SJSA1 (cell line): ENCODE measurements at regions not wholly inside any gene's neighbourhood (a gene's known extent, or its start where the extent isn't known, plus 50 kb on each side); places are given as distances from the start of the nearest gene placed in this dataset.
"Not testable (repeated sequence)": the region's sequence is repeated elsewhere in the genome, so short reads cannot be mapped to it uniquely, and the experiment has no call there.

ENCODE experiments used
- DNase-seq, 2 experiments: peaks; one replicate each; pipeline ENCODE4 v3.0.0-alpha.2; 2015 to 2020; ENCODE audit warnings: low spot score in 2 of 2, low read depth in 1 of 2
- H3K27ac ChIP-seq: fragments of 250-450 bp; sonication (Bioruptor Pico); 2 replicates; pipeline ENCODE4 v1.5.1; 2020; ENCODE audit warnings: mild to moderate bottlenecking, moderate library complexity
- H3K27me3 ChIP-seq: fragments of 250-450 bp; sonication (Bioruptor Pico); replicated peaks from 2 replicates; pipeline ENCODE4 v1.5.1; 2020; ENCODE audit warnings: mild to moderate bottlenecking, moderate library complexity
- H3K36me3 ChIP-seq: fragments of 250-450 bp; sonication (Bioruptor Pico); 2 replicates; pipeline ENCODE4 v1.5.1; 2020; ENCODE audit warnings: mild to moderate bottlenecking
- H3K4me1 ChIP-seq: fragments of 250-450 bp; sonication (Bioruptor Pico); replicated peaks from 2 replicates; pipeline ENCODE4 v1.6.1; 2021; ENCODE audit warnings: mild to moderate bottlenecking
- H3K4me3 ChIP-seq: fragments of 250-450 bp; sonication (Bioruptor Pico); 2 replicates; pipeline ENCODE4 v1.5.1; 2020; ENCODE audit warnings: mild to moderate bottlenecking
- H3K9me3 ChIP-seq: fragments of 250-450 bp; sonication (Bioruptor Pico); replicated peaks from 2 replicates; pipeline ENCODE4 v1.5.1; 2020; ENCODE audit warnings: mild to moderate bottlenecking

DNA sequence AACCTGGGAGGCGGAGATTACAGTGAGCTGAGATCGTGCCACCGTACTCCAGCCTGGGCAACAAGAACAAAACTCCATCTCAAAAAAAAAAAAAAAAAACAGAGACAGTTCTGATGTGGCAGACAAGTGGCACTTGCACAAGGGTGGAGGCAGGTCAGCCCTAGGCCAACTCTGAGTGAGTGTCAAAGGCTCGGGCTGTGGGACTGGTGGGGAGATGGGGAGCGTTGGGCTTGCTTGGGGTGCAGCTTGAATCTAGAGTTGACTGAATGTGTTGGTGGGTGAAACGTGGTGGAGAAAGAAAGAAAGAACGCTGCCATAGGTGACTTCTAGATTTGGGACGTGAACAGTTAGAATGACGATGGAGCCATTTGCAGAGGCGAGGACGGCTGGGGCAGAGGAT is 121.3 kb upstream of the SPACA7 start:
- Histone ChIP-seq H3K36me3 (no peaks in the 10 kb centered on the region), H3K27ac (no peak overlapping the region), H3K9me3 (no peaks in the 10 kb centered on the region), H3K4me3 (no peak overlapping the region), H3K4me1 (no peaks in the 10 kb centered on the region), H3K27me3 (peaks cover 84% of the 10 kb centered on the region)
- no peak for DNase-seq

DNA sequence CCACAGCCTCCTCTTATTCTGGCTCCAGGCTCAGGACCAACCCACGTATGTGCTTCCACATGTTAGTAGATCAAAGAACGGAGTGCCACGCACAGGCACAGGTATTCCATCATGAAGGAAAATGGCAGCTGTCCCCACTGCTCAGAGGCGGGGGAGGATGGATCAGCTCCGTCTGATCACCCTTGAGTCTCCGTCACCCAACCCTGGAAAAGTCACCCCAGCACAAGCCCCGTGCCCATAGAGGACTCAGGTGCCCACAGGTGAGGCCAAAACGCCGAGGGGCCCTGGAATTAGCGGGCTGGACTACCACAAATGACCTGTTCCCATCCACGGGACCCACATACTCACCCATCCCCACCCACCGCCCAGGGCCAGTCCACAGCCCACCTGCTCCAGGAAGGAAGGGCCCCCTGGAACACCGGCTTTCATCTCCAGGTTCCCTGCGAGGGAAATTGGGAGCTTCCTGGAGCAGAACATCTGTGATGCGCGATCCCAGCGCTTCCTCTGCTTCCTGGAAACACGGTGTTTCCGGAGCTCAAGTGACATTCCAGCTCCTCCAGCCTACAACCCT is 120.5 kb upstream of the SPACA7 start:
- Histone ChIP-seq H3K9me3 (no peaks in the 10 kb centered on the region), H3K36me3 (no peaks in the 10 kb centered on the region), H3K4me3 (no peak overlapping the region), H3K27me3 (peaks cover 84% of the 10 kb centered on the region), H3K27ac (no peak overlapping the region), H3K4me1 (no peaks in the 10 kb centered on the region)
- no peak for DNase-seq

DNA sequence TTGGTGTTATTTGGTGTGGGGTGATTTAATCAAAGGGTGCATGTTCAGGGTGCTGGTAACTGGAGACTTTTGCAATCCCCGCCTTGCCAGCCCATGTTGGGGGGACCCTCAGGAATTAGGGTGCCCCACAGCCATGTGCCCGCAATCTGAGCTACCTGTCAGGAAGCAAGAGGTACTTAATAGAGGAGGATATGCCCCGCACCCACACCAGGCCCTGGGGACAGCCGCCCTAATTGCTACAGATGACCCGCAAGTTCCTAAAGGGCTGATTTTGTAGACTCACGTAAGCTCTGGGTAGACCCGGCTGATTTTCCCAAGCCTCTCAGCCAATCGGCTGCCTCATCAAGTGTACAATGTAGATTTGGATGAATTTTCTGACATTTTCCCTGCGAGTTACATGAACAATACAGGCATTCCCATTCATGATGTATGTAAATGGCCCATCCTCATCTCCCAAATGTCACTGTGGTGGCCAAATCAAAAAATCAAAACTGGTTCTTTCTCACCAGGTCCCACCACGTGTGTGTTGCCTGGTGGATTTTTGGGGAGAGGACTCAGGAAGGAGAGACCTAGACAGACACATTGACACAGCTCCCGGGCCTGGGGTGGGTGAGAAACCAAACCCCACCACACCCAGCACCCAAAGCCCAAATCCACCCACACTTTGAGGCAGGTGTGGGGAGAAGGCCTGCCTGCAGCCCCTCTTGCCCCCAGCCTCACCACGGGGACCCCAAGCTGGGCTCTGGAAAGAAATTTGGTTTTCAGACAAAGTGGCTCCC is 119.2 kb upstream of the SPACA7 start:
- Histone ChIP-seq H3K4me1 (no peaks in the 10 kb centered on the region), H3K4me3 (no peak overlapping the region), H3K27me3 (peaks cover 74% of the 10 kb centered on the region), H3K9me3 (no peaks in the 10 kb centered on the region), H3K36me3 (no peaks in the 10 kb centered on the region), H3K27ac (no peak overlapping the region)
- DNase-seq: no peak

DNA sequence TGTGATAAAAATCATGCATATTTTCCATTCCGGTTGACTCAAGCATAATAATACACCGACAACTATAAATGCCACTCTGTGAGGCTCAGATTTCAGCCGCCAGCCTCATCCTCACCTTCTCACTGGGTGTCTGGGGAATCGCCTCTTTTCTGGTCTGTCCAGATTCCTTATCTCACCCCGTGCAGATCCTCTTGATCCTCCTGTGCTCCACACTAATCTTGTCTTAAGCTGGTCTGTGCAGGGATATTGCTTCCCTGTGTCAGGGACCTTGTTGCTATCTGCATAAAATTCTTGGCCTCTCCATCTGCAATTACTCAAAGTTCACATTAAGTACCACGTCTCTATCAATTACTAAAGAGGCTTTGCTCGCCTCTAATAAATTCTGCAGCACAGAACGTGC is 116.6 kb upstream of the SPACA7 start:
- no peaks in the 10 kb centered on the region for H3K36me3 ChIP-seq
- H3K27ac ChIP-seq: no peak overlapping the region
- H3K4me3 ChIP-seq: no peak overlapping the region
- peaks cover 55% of the 10 kb centered on the region for H3K27me3 ChIP-seq
- no peak for DNase-seq
- H3K9me3 ChIP-seq: no peaks in the 10 kb centered on the region
- H3K4me1 ChIP-seq: no peaks in the 10 kb centered on the region

GRCh38 chr13:112260108-112261055 is 115.8 kb upstream of the SPACA7 start:
- Histone ChIP-seq H3K27me3 (peaks cover 46% of the 10 kb centered on the region), H3K4me3 (no peak overlapping the region), H3K9me3 (no peaks in the 10 kb centered on the region), H3K36me3 (no peaks in the 10 kb centered on the region), H3K27ac (no peak overlapping the region), H3K4me1 (no peaks in the 10 kb centered on the region)
- no peak for DNase-seq

GRCh38 chr13:112261924-112262323 is 114.2 kb upstream of the SPACA7 start:
- DNase-seq: no peak
- no peaks in the 10 kb centered on the region for H3K4me1 ChIP-seq
- peaks cover 43% of the 10 kb centered on the region for H3K27me3 ChIP-seq
- no peaks in the 10 kb centered on the region for H3K36me3 ChIP-seq
- no peaks in the 10 kb centered on the region for H3K9me3 ChIP-seq
- H3K27ac ChIP-seq: no peak overlapping the region
- H3K4me3 ChIP-seq: no peak overlapping the region

DNA sequence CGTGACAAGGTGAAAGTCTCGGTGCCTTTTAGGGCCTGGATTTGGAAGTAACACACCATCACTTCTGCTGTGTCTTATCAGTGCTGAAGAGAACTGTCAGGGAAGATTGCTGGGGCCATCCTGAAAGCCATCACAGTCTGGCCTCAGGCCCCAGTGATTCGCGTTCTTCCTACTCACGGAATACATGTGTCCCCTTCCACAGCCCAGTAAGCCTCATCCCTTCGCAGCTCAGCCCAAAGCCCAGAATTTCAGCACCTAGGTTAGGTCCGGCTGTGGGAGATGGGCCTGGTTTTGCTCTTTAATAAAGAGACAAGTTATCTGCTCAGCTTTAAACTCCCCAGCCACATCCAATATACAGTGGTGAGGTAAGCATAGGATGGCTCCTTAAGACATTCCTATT is 113.0 kb upstream of the SPACA7 start:
- no peak overlapping the region for H3K27ac ChIP-seq
- no peak for DNase-seq

DNA sequence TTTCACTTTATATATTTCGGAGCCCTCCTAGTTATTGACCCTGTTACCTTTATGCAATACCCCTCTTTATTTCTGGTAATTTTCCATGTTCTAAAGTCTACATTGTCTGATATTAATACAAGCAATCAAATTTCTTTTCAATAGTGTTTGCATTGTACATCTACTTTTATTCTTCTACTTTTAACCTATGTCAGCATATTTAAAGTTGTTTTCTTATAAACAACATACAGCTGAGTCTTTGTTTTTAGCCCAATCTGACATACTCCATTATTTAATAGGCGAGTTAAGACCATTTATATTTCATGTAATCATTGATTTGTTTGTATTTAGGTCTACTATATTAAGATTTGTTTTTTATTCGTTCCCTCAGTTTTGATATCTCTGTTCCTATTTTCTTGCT is 108.5 kb upstream of the SPACA7 start:
- Histone ChIP-seq H3K4me3 (no peak overlapping the region), H3K4me1 (no peaks in the 10 kb centered on the region), H3K9me3 (no peaks in the 10 kb centered on the region), H3K27ac (no peak overlapping the region), H3K27me3 (peaks cover 10% of the 10 kb centered on the region), H3K36me3 (no peaks in the 10 kb centered on the region)
- no peak for DNase-seq

More for the DNA sequence above, 113.0 kb upstream of the SPACA7 start:
- Histone ChIP-seq H3K4me3 (no peak overlapping the region), H3K4me1 (no peaks in the 10 kb centered on the region), H3K9me3 (no peaks in the 10 kb centered on the region), H3K36me3 (no peaks in the 10 kb centered on the region), H3K27me3 (peaks cover 33% of the 10 kb centered on the region)

DNA sequence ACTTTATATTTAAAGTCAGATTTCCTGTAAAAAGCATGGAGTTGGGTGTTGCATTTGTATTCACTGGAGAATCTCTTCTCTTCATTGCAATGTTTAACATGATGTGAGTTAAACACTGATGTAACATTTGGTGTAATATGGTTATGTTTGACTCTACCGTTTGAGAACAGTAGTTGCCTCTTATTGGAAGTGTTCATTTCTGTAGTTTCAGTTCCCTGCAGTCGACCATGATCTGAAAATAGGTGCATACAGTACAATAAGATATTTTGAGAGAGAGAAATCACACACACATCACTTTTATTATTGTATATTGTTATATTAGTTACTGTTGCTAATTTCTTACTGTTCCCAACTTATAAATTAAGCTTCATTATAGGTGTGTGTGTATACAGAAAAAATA is 105.2 kb upstream of the SPACA7 start:
- H3K27ac ChIP-seq: no peak overlapping the region
- H3K4me3 ChIP-seq: no peak overlapping the region
- H3K9me3 ChIP-seq: no peaks in the 10 kb centered on the region; the same call in 1 of the 2 replicates
- H3K4me1 ChIP-seq: no peaks in the 10 kb centered on the region
- peaks cover 17% of the 10 kb centered on the region for H3K27me3 ChIP-seq
- H3K36me3 ChIP-seq: no peaks in the 10 kb centered on the region
- no peak for DNase-seq

GRCh38 chr13:112286733-112287132 is 89.4 kb upstream of the SPACA7 start:
- H3K4me1 ChIP-seq, H3K27ac ChIP-seq, H3K27me3 ChIP-seq, DNase-seq, H3K4me3 ChIP-seq, H3K36me3 ChIP-seq, H3K9me3 ChIP-seq: not testable (repeated sequence)

- peaks cover 18% of the 10 kb centered on the region for H3K9me3 ChIP-seq
- no peaks in the 10 kb centered on the region for H3K36me3 ChIP-seq
Observed at GRCh38 chr13:112320303-112320702, 55.9 kb upstream of the SPACA7 start.

GRCh38 chr13:112322557-112322956 is 53.6 kb upstream of the SPACA7 start:
- DNase-seq: no peak
- peaks cover 11% of the 10 kb centered on the region for H3K9me3 ChIP-seq

More at GRCh38 chr13:112320303-112320702, 55.9 kb upstream of the SPACA7 start:
- Histone ChIP-seq H3K27me3 (peaks cover 41% of the 10 kb centered on the region), H3K4me3 (no peak overlapping the region), H3K4me1 (no peaks in the 10 kb centered on the region), H3K27ac (no peak overlapping the region)
- no peak for DNase-seq

GRCh38 chr13:112324116-112324515 is 52.0 kb upstream of the SPACA7 start:
- Histone ChIP-seq H3K4me3 (no peak overlapping the region), H3K27ac (no peak overlapping the region), H3K27me3 (peaks cover 78% of the 10 kb centered on the region), H3K36me3 (no peaks in the 10 kb centered on the region), H3K9me3 (peaks cover 5% of the 10 kb centered on the region), H3K4me1 (no peaks in the 10 kb centered on the region)
- DNase-seq: no peak

More at GRCh38 chr13:112322557-112322956, 53.6 kb upstream of the SPACA7 start:
- no peak overlapping the region for H3K27ac ChIP-seq
- H3K27me3 ChIP-seq: peaks cover 62% of the 10 kb centered on the region
- H3K36me3 ChIP-seq: no peaks in the 10 kb centered on the region
- no peak overlapping the region for H3K4me3 ChIP-seq
- no peaks in the 10 kb centered on the region for H3K4me1 ChIP-seq
